A549 (cell line): ENCODE measurements at regions not wholly inside any gene's neighbourhood (a gene's known extent, or its start where the extent isn't known, plus 50 kb on each side); places are given as distances from the start of the nearest gene placed in this dataset.
A peak's percentile ranks its signal among the peaks of the same experiment; 100 is the strongest.

Source experiments
- ATAC-seq, 2 experiments: fragments of 200-7000 bp in 1 of 2; fragments of >200 bp in 1 of 2; cut with Nextera tagmentation in 1 of 2; cut with Tn5 transposase in 1 of 2; 3 replicates each; pipeline versions ENCODE4 v1.8.0 to v1.9.1; 2018 to 2020; ENCODE audit warnings: mild to moderate bottlenecking in 1 of 2, moderate library complexity in 1 of 2
- CTCF ChIA-PET: fragments of 300-600 bp; sonication (Branson Sonifier 250); formaldehyde crosslinking; extraction: SDS; loops from one replicate; lab custom pipeline; 2021; ENCODE audit warnings: antibody characterized with exemption, inconsistent platforms; lab: Yijun Ruan, JAX
- POLR2A ChIA-PET: fragments of 350-600 bp; formaldehyde crosslinking; extraction: SDS; loops from one replicate; lab custom pipeline; 2021; ENCODE audit warnings: antibody characterized with exemption, inconsistent platforms; lab: Yijun Ruan, JAX
- DNase-seq, 2 experiments: peaks; one replicate each; pipeline versions ENCODE4 v3.0.0 to v3.0.0-alpha.2; 2011 to 2016; ENCODE audit warnings: low read depth in 1 of 2, low spot score in 1 of 2
- FAIRE-seq: peaks from 2 replicates; lab custom pipeline; 2011; peaks lifted over from hg19 to GRCh38; lab: Jason Lieb, UNC
- H3K27ac ChIP-seq, 2 experiments: fragments of >200 bp; sonication (Bioruptor Twin); formaldehyde crosslinking; 3 replicates each; pipeline ENCODE4 v1.5.1; 2016 to 2017
- H3K4me1 ChIP-seq: fragments of >200 bp; sonication (Bioruptor Twin); formaldehyde crosslinking; 3 replicates; pipeline ENCODE4 v1.6.1; 2016
- H3K4me2 ChIP-seq: fragments of >200 bp; sonication (Bioruptor Twin); formaldehyde crosslinking; 3 replicates; pipeline ENCODE4 v1.6.1; 2016
- H3K4me3 ChIP-seq: fragments of >200 bp; sonication (Bioruptor Twin); formaldehyde crosslinking; 3 replicates; pipeline ENCODE4 v1.5.1; 2016
- H3K9me3 ChIP-seq: fragments of >200 bp; sonication (Bioruptor Twin); formaldehyde crosslinking; 3 replicates; pipeline ENCODE4 v1.6.1; 2016
- CBX2 ChIP-seq: fragments of 200-600 bp; sonication (generic); IDR thresholded peaks from 2 replicates; pipeline ENCODE4 v1.6.1; 2016; ENCODE audit warnings: low read depth, mild to moderate bottlenecking, borderline replicate concordance
- CEBPB ChIP-seq, 2 experiments: fragments of >200 bp in 1 of 2; sonication (Bioruptor Twin) in 1 of 2; formaldehyde crosslinking in 1 of 2; IDR thresholded peaks; 2 replicates each; pipeline ENCODE4 v1.6.1; 2012 to 2016
- E2F6 ChIP-seq: IDR thresholded peaks from 2 replicates; pipeline ENCODE4 v1.6.1; 2012; ENCODE audit warnings: low read depth, borderline replicate concordance
- EHF ChIP-seq: fragments of 250-450 bp; sonication (Bioruptor Pico); IDR thresholded peaks from 2 replicates; pipeline ENCODE4 v1.5.0; 2020; ENCODE audit warnings: mild to moderate bottlenecking
- EHMT2 ChIP-seq: fragments of 200-600 bp; sonication (generic); IDR thresholded peaks from 2 replicates; pipeline ENCODE4 v1.6.1; 2016; ENCODE audit warnings: antibody characterized with exemption, low read depth, mild to moderate bottlenecking, moderate library complexity
- ELK1 ChIP-seq: fragments of 150-350 bp; IDR thresholded peaks from 2 replicates; pipeline ENCODE4 v1.6.1; 2014; ENCODE audit warnings: low read depth, mild to moderate bottlenecking, low read length
- ESRRA ChIP-seq: fragments of 150-350 bp; IDR thresholded peaks from 2 replicates; pipeline ENCODE4 v1.6.1; 2014; ENCODE audit warnings: mild to moderate bottlenecking, low read length, borderline replicate concordance
- FOSL2 ChIP-seq, 2 experiments: fragments of 450-650 bp in 1 of 2; fragments of >200 bp in 1 of 2; sonication (Bioruptor Twin) in 1 of 2; formaldehyde crosslinking; IDR thresholded peaks; 2 replicates each; pipeline versions ENCODE4 v1.5.0 to v1.6.1; 2016 to 2020; ENCODE audit warnings: mild to moderate bottlenecking in 1 of 2, moderate library complexity in 1 of 2
- GATA3 ChIP-seq: IDR thresholded peaks from 2 replicates; pipeline ENCODE4 v1.6.1; 2012; ENCODE audit warnings: borderline replicate concordance
- HEYL ChIP-seq: fragments of 250-450 bp; sonication (Bioruptor Pico); IDR thresholded peaks from 2 replicates; pipeline ENCODE4 v1.8.0; 2021; ENCODE audit warnings: mild to moderate bottlenecking, moderate library complexity
- HMGXB4 ChIP-seq: fragments of 250-450 bp; sonication (Bioruptor Pico); IDR thresholded peaks from 2 replicates; pipeline ENCODE4 v1.5.0; 2021; ENCODE audit warnings: mild to moderate bottlenecking, moderate library complexity, borderline replicate concordance
- HOXA7 ChIP-seq: fragments of 250-450 bp; sonication (Bioruptor Pico); IDR thresholded peaks from 2 replicates; pipeline ENCODE4 v1.5.0; 2020; ENCODE audit warnings: mild to moderate bottlenecking, moderate library complexity
- HOXB5 ChIP-seq: fragments of 250-450 bp; sonication (Bioruptor Pico); IDR thresholded peaks from 2 replicates; pipeline ENCODE4 v1.5.0; 2020; ENCODE audit warnings: mild to moderate bottlenecking, moderate library complexity
- JUN ChIP-seq, 2 experiments: fragments of >200 bp; sonication (Bioruptor Twin); formaldehyde crosslinking; IDR thresholded peaks; 2 replicates in 1 of 2; 3 replicates in 1 of 2; pipeline ENCODE4 v1.6.1; 2016 to 2017
- JUNB ChIP-seq: fragments of >200 bp; sonication (Bioruptor Twin); formaldehyde crosslinking; IDR thresholded peaks from 2 replicates; pipeline ENCODE4 v1.6.1; 2016
- MAFK ChIP-seq: fragments of 450-650 bp; IDR thresholded peaks from 2 replicates; pipeline ENCODE4 v1.6.1; 2014; ENCODE audit not compliant: partially characterized antibody
- MYC ChIP-seq: IDR thresholded peaks from 2 replicates; pipeline ENCODE4 v1.6.1; 2012; ENCODE audit warnings: mild to moderate bottlenecking, inconsistent platforms, low read length, improper control_type of control experiment, borderline replicate concordance
- NFE2L2 ChIP-seq: fragments of 150-350 bp; conservative IDR thresholded peaks from 2 replicates; pipeline ENCODE4 v1.6.1; 2014; ENCODE audit warnings: low read length
- POLR2A ChIP-seq: IDR thresholded peaks from 2 replicates; pipeline ENCODE4 v1.6.1; 2012; ENCODE audit warnings: mild to moderate bottlenecking, low read length
- POLR2AphosphoS2 ChIP-seq: conservative IDR thresholded peaks from 2 replicates; pipeline ENCODE4 v1.6.1; 2012; ENCODE audit warnings: low read length, improper control_type of control experiment, inconsistent platforms
- RAD21 ChIP-seq, 2 experiments: fragments of >200 bp in 1 of 2; sonication (Bioruptor Twin) in 1 of 2; formaldehyde crosslinking in 1 of 2; IDR thresholded peaks in 1 of 2; conservative IDR thresholded peaks in 1 of 2; 2 replicates in 1 of 2; 3 replicates in 1 of 2; pipeline ENCODE4 v1.6.1; 2012 to 2018; ENCODE audit warnings: inconsistent platforms in 1 of 2
- RCOR1 ChIP-seq: fragments of 150-350 bp; IDR thresholded peaks from 2 replicates; pipeline ENCODE4 v1.6.1; 2014; ENCODE audit warnings: antibody characterized with exemption, low read length, low read depth
- RFX5 ChIP-seq: fragments of 450-650 bp; IDR thresholded peaks from 2 replicates; pipeline ENCODE4 v1.7.1; 2014; ENCODE audit warnings: antibody characterized with exemption, mild to moderate bottlenecking, moderate library complexity
- RNF2 ChIP-seq: fragments of 200-600 bp; sonication (generic); IDR thresholded peaks from 2 replicates; pipeline ENCODE4 v1.6.1; 2016; ENCODE audit warnings: low read depth, mild to moderate bottlenecking, antibody characterized with exemption, moderate library complexity, borderline replicate concordance
- TFCP2L1 ChIP-seq: fragments of 250-450 bp; sonication (Bioruptor Pico); IDR thresholded peaks from 2 replicates; pipeline ENCODE4 v1.5.0; 2021; ENCODE audit warnings: mild to moderate bottlenecking
- ZFP36 ChIP-seq: fragments of 450-650 bp; IDR thresholded peaks from 2 replicates; pipeline ENCODE4 v1.6.1; 2014; ENCODE audit warnings: borderline replicate concordance; ENCODE audit not compliant: partially characterized antibody
- ZNF302 ChIP-seq: fragments of 250-450 bp; sonication (Bioruptor Pico); IDR thresholded peaks from 2 replicates; pipeline ENCODE4 v1.9.0; 2021; ENCODE audit warnings: inconsistent platforms, mild to moderate bottlenecking, moderate library complexity
- ZSCAN20 ChIP-seq: fragments of 250-450 bp; sonication (Bioruptor Pico); IDR thresholded peaks from 2 replicates; pipeline ENCODE4 v1.8.0; 2022; ENCODE audit warnings: mild to moderate bottlenecking, moderate library complexity
- WGBS: methylation state at CpG from one replicate; pipeline ENCODE4 v1.1.6; 2017; ENCODE audit errors: missing lambda C conversion rate; 5-methylcytosine and 5-hydroxymethylcytosine counted together
- TF ChIP-seq, protein P1 (sequence below): fragments of >200 bp; sonication (Bioruptor Twin); formaldehyde crosslinking; IDR thresholded peaks from 3 replicates; pipeline ENCODE4 v1.5.1; 2016

DNA sequence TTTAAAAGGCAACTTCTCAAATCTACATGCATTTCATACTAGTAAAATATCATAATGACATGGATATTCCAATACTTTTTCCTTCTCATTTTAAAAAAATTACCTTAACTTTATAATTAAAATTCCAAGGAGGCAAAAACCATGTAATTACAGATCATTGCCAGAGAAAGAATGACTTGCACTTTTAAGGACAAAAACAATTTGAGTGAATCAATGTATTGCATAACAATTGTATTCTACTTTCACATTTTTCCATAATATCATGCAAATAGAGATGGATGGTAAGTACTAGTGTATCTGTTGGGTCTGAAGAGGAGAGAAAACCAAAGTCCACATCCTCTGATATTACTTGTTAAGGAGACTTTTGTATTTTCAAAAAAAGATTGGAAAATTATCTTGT is 89.5 kb upstream of the NCK2 start:
- Histone ChIP-seq H3K9me3 (0 out of 3 replicates have a peak, but pooled peaks cover 4% of the 10 kb centered on the region), H3K4me1 (peaks cover 4% of the 10 kb centered on the region; the same call in 1 of the 3 replicates), H3K4me3 (no peak overlapping the region), H3K27ac (no peak overlapping the region), H3K4me2 (no peak overlapping the region)
- TF ChIP-seq ESRRA: no peak
- peak; percentile 88 for TF ChIP-seq NFE2L2
- TF ChIP-seq MAFK: peak; percentile 49
- FAIRE-seq (no peak), DNase-seq (no peak), ATAC-seq (no peak)
- CTCF ChIA-PET: no interaction called here
- POLR2A ChIA-PET: no interaction called here

GRCh38 chr2:105654474-105655004 is 90.2 kb upstream of the NCK2 start:
- Histone ChIP-seq H3K4me2 (no peak overlapping the region), H3K4me1 (peaks cover 9% of the 10 kb centered on the region; the same call in 1 of the 3 replicates), H3K27ac (no peak overlapping the region), H3K9me3 (0 out of 3 replicates have a peak, but pooled peaks cover 4% of the 10 kb centered on the region), H3K4me3 (no peak overlapping the region)
- DNase-seq (no peak), ATAC-seq (no peak), FAIRE-seq (no peak)
- ChIA-PET POLR2A (no interaction called here), CTCF (no interaction called here)
- TF ChIP-seq CEBPB (IDR thresholded peaks at IDR 0.05): no peak
- TF ChIP-seq RCOR1: no peak
- no peak for TF ChIP-seq HMGXB4 (CRISPR knock-in tag)
- no peak for TF ChIP-seq POLR2AphosphoS2
- no peak for TF ChIP-seq ZSCAN20
- TF ChIP-seq ZFP36: no peak
- TF ChIP-seq E2F6: no peak
- no peak for TF ChIP-seq RFX5
- TF ChIP-seq GATA3: no peak
- TF ChIP-seq, protein P1, sequence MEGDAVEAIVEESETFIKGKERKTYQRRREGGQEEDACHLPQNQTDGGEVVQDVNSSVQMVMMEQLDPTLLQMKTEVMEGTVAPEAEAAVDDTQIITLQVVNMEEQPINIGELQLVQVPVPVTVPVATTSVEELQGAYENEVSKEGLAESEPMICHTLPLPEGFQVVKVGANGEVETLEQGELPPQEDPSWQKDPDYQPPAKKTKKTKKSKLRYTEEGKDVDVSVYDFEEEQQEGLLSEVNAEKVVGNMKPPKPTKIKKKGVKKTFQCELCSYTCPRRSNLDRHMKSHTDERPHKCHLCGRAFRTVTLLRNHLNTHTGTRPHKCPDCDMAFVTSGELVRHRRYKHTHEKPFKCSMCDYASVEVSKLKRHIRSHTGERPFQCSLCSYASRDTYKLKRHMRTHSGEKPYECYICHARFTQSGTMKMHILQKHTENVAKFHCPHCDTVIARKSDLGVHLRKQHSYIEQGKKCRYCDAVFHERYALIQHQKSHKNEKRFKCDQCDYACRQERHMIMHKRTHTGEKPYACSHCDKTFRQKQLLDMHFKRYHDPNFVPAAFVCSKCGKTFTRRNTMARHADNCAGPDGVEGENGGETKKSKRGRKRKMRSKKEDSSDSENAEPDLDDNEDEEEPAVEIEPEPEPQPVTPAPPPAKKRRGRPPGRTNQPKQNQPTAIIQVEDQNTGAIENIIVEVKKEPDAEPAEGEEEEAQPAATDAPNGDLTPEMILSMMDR: no peak
- TF ChIP-seq POLR2A: no peak
- no peak for TF ChIP-seq HOXA7 (CRISPR knock-in tag)
- no peak for TF ChIP-seq RNF2
- no peak for TF ChIP-seq TFCP2L1 (CRISPR knock-in tag)
- no peak for TF ChIP-seq JUN (IDR thresholded peaks at IDR 0.05)
- TF ChIP-seq NFE2L2: no peak
- TF ChIP-seq JUNB: no peak
- no peak for TF ChIP-seq FOSL2 (IDR thresholded peaks at IDR 0.05)
- no peak for TF ChIP-seq FOSL2 (CRISPR knock-in tag; IDR thresholded peaks at IDR 0.05)
- TF ChIP-seq CBX2: no peak
- 75% methylated on average over 2 of the region's 2 CpGs for WGBS

DNA sequence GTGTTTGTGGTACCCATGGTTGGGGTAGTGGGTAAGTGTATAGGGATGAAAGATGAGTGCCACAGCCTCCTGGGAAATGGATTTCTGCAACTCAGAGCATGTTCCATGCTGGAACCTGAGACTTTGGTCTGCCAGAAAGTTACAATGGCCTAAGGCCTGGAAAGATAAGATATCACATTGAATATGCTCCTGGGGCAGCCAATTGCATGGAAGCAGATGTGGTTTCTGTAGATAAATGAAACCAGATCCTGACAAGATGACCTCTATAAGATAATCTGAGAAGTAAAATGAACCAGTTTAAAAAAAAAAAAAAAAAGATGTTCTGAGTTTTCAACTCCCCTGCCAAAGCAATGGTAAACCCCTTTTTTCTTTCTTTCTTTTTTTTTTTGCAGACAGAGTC is 91.4 kb upstream of the NCK2 start:
- POLR2A ChIA-PET: no interaction called here
- no peak overlapping the region for H3K27ac ChIP-seq
- CTCF ChIA-PET: no interaction called here
- H3K4me1 ChIP-seq: peaks cover 9% of the 10 kb centered on the region; the same call in 1 of the 3 replicates
- no peak overlapping the region for H3K4me3 ChIP-seq
- DNase-seq (no peak), FAIRE-seq (no peak), ATAC-seq (no peak)
- no peak overlapping the region for H3K4me2 ChIP-seq
- H3K9me3 ChIP-seq: no peaks in the 10 kb centered on the region
- TF ChIP-seq POLR2AphosphoS2 (no peak), RAD21 (conservative IDR thresholded peaks at IDR 0.05 in 1 of 2, IDR thresholded peaks at IDR 0.05 in 1 of 2) (no peak), EHF (CRISPR knock-in tag) (no peak), ELK1 (no peak), EHMT2 (no peak), ZNF302 (no peak), HEYL (no peak), JUN (IDR thresholded peaks at IDR 0.05) (no peak), MYC (no peak), HOXB5 (CRISPR knock-in tag) (no peak)
- TF ChIP-seq, protein P1: no peak
